ENCODE measurements at regions not wholly inside any gene's neighbourhood (a gene's known extent, or its start where the extent isn't known, plus 50 kb on each side); places are given as distances from the start of the nearest gene placed in this dataset.

DNA sequence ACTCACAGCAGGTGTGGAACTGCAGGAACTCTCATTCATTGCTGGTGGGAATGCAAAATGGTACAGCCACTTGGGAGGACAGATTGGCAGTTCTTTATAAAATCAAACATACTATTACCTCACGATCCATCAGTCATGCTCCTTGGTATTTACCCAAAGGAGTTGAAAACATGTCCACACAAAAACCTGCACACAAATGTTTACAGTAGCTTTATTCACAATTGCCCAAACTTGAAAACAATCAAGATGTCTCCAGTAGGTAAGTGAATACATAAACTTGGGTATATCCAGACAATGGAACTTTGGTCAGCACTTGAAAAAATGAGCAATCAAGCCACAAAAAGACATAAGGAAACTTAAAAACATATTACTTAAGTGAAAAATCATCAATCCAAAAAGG is 215.5 kb downstream of the IRX1 start:
- Histone ChIP-seq H3K9me3 (no peaks in the 10 kb centered on the region), H3K27ac (no peak overlapping the region), H3K27me3 (replicated peaks; ENCODE audit: insufficient read depth) (no peaks in the 10 kb centered on the region), H3K36me3 (no peaks in the 10 kb centered on the region), H3K4me1 (replicated peaks) (no peaks in the 10 kb centered on the region), H3K4me3 (no peak overlapping the region)
- TF ChIP-seq POLR2AphosphoS5 (IDR thresholded peaks at IDR 0.05) (no peak), POLR2A (IDR thresholded peaks at IDR 0.05) (no peak)
- TF ChIP-seq, protein P1, sequence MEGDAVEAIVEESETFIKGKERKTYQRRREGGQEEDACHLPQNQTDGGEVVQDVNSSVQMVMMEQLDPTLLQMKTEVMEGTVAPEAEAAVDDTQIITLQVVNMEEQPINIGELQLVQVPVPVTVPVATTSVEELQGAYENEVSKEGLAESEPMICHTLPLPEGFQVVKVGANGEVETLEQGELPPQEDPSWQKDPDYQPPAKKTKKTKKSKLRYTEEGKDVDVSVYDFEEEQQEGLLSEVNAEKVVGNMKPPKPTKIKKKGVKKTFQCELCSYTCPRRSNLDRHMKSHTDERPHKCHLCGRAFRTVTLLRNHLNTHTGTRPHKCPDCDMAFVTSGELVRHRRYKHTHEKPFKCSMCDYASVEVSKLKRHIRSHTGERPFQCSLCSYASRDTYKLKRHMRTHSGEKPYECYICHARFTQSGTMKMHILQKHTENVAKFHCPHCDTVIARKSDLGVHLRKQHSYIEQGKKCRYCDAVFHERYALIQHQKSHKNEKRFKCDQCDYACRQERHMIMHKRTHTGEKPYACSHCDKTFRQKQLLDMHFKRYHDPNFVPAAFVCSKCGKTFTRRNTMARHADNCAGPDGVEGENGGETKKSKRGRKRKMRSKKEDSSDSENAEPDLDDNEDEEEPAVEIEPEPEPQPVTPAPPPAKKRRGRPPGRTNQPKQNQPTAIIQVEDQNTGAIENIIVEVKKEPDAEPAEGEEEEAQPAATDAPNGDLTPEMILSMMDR (IDR thresholded peaks at IDR 0.05), result no peak
- DNase-seq (ENCODE audit: low spot score), result no peak
- WGBS, result 30% methylated on average over 1 of the region's 1 CpG
- intact Hi-C loops (cut with DNase I), result no loop called here

DNA sequence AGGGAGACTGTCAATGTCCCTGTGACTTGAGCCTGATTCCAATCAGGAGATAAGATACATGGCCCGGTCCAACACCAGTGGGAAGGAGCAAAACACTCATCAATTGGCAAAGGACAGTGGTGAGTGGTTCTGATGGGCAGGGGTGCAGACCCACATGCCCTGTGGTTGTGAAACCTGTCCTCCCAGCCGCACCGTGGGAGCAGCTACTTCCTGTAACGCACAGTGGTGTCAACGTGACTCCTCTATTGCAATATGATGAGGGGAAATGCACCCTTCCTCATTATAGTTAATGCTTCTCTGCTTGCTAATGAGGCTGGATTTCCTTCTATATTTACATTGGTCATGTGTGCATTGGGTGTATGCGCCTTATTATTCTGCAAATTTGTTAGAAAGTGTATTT is 223.0 kb downstream of the IRX1 start:
- TF ChIP-seq POLR2A (IDR thresholded peaks at IDR 0.05), result no peak

DNA sequence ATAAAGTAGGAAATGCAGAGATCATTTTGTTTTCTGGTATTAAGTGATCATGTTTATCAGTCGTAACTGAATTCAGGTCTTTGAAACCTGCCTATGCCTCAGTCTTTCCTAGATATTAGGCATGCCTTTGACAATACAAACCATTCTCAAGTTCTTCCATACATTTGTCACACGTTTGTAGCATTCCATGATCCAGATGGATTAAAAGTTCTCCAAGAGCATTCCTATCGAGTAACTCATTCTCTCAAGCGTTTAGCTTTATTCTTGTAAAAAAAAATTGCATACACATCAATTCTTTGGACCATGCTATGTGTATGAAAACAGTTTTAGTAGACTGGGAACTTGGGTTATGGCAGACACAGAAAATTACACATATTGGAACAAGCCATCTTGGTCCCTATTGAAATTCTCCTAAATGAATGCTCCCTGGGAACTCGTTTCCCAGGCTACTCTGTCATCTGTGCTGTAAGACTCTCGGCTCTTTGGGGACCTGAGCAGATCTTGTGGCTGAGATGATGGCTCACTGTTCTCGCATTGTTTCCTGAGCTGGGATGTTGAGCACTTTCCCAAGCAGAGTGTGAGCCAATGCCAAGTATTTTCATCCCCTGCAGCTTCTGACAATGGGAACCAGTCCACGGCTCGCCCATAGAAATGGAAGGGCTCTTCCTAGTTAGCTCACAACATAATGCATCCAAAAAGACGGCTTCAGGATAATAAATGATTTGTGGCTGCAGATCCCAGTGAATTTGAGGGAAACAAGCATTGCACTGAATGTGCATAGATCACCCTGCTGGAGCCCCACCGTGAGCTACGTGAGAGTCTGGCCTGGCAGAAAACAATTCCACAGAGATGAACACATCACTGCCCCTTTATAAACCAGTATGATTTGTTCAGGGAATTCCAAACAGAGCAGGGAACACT is 230.2 kb downstream of the IRX1 start:
- 61% methylated on average over 12 of the region's 12 CpGs for WGBS
- H3K9me3 ChIP-seq, result no peaks in the 10 kb centered on the region
- no peaks in the 10 kb centered on the region for H3K36me3 ChIP-seq
- H3K27ac ChIP-seq, result no peak overlapping the region
- H3K4me3 ChIP-seq, result no peak overlapping the region
- TF ChIP-seq POLR2A (IDR thresholded peaks at IDR 0.05), result no peak
- TF ChIP-seq, protein P1 (IDR thresholded peaks at IDR 0.05), result no peak
- no peak for TF ChIP-seq POLR2AphosphoS5 (IDR thresholded peaks at IDR 0.05)
- no peaks in the 10 kb centered on the region for H3K4me1 ChIP-seq (replicated peaks)
- no peaks in the 10 kb centered on the region for H3K27me3 ChIP-seq (replicated peaks; ENCODE audit: insufficient read depth)
- intact Hi-C loops (cut with DNase I), result no loop called here
- no peak for DNase-seq (ENCODE audit: low spot score)

More for the DNA sequence above, 223.0 kb downstream of the IRX1 start:
- Histone ChIP-seq H3K27ac (no peak overlapping the region), H3K9me3 (no peaks in the 10 kb centered on the region), H3K27me3 (replicated peaks; ENCODE audit: insufficient read depth) (no peaks in the 10 kb centered on the region), H3K36me3 (no peaks in the 10 kb centered on the region), H3K4me1 (replicated peaks) (no peaks in the 10 kb centered on the region), H3K4me3 (no peak overlapping the region)
- DNase-seq (ENCODE audit: low spot score), result no peak
- intact Hi-C loops (cut with DNase I), result no loop called here
- 85% methylated on average over 6 of the region's 6 CpGs for WGBS

DNA sequence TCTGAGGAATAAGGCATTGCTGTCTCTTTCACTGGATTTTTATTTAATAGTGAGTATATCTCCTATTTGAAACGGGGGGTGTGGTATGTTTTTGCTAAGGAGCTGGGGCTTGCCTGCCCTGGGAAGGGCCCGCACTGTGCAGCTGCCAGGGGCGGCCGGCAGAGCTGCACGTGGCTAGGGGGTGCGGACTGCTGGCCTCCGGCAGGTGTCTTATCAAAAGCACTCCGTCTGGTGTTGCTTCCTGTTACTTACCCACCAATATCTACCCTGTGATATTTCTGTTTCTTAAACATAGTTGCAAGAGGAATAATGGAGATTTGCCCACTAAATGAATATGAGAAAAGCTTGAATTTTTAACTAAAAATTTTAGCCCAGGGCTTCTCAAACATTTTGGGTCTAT is 232.0 kb downstream of the IRX1 start:
- 46% methylated on average over 8 of the region's 8 CpGs for WGBS
- no peaks in the 10 kb centered on the region for H3K9me3 ChIP-seq
- no peak for DNase-seq (ENCODE audit: low spot score)
- no peak for TF ChIP-seq POLR2AphosphoS5 (IDR thresholded peaks at IDR 0.05)
- TF ChIP-seq, protein P1 (IDR thresholded peaks at IDR 0.05), result no peak
- no peak for TF ChIP-seq POLR2A (IDR thresholded peaks at IDR 0.05)
- intact Hi-C loops (cut with DNase I), result no loop called here
- no peaks in the 10 kb centered on the region for H3K36me3 ChIP-seq
- H3K27ac ChIP-seq, result no peak overlapping the region
- H3K4me3 ChIP-seq, result no peak overlapping the region
- no peaks in the 10 kb centered on the region for H3K27me3 ChIP-seq (replicated peaks; ENCODE audit: insufficient read depth)
- H3K4me1 ChIP-seq (replicated peaks), result no peaks in the 10 kb centered on the region

DNA sequence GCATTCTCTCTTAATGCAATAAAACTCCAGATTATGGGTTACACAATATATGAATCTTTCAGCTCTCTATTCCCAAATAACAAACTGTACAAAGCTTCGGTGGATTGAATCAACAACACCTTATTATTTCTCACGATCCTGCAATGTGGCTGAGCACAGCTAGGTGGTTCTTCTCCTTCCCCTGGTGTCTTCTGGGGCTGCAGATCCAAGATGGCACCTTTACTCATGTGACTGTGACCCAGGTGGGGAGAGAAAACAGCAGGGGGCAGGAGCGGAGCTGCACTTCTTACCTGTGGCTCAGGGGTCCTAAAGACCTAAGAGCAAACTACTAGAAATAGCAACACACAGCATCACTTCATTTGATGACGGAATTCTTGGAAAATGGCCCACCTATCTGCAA is 233.1 kb downstream of the IRX1 start:
- H3K4me3 ChIP-seq, result no peak overlapping the region
- no peak overlapping the region for H3K27ac ChIP-seq
- DNase-seq (ENCODE audit: low spot score), result no peak
- H3K4me1 ChIP-seq (replicated peaks), result no peaks in the 10 kb centered on the region
- H3K27me3 ChIP-seq (replicated peaks; ENCODE audit: insufficient read depth), result no peaks in the 10 kb centered on the region
- no peaks in the 10 kb centered on the region for H3K9me3 ChIP-seq
- TF ChIP-seq POLR2A (IDR thresholded peaks at IDR 0.05), result no peak
- TF ChIP-seq, protein P1 (IDR thresholded peaks at IDR 0.05), result no peak
- TF ChIP-seq POLR2AphosphoS5 (IDR thresholded peaks at IDR 0.05), result no peak
- 89% methylated on average over 4 of the region's 4 CpGs for WGBS
- no peaks in the 10 kb centered on the region for H3K36me3 ChIP-seq
- intact Hi-C loops (cut with DNase I), result no loop called here

All from prostate gland (tissue), 2 donors.